ENCODE measurements at regions not wholly inside any gene's neighbourhood (a gene's known extent, or its start where the extent isn't known, plus 50 kb on each side); places are given as distances from the start of the nearest gene placed in this dataset.

DNA sequence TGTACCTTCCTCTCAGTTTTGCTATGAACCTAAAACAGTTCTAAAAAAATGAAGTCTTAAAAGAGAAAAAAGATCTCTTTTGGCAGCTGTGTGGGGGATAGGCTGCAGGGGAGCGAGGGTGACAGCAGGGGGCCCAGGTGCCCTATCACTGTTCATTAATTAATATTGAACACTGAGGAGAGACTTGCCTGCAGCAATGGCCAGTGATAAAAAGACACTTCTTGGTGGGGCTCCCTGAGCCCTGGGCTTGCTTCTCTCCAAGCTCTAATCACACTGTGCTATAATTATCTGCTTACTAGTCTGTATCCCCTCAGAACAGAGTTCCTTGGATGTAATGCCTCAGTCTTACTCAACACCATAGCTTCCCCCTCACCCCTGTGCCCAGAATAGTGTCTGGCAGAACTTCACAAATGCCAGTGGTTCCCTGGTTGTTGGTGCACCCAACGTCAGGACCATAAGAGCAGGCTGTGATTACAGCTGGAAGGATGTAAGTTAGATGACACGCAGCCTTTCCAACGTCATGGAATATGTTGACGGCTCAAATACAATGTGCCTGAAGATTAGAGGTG is 52.0 kb upstream of the IRX6 start:
- no peak for DNase-seq (ENCODE audit: low read depth)

DNA sequence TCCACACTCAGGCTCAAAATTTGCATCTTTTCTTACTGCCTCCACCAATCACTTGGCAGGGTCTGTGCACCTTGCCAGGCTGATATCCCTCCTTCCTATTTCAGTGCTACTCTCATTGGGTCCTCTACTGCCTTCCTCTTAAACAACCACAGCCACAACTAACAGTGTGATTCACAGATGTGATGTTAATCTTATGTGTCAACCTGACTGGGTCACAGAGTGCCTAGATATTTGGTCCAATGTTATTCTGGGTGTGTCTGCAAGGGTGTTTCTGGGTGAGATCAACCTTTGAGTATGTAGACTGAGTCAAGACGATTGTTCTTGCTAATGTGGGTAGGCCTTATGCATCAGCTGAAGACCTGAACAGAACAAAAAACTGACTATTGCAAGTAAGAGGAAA is 51.3 kb upstream of the IRX6 start:
- no peak for DNase-seq (ENCODE audit: low read depth)

DNA sequence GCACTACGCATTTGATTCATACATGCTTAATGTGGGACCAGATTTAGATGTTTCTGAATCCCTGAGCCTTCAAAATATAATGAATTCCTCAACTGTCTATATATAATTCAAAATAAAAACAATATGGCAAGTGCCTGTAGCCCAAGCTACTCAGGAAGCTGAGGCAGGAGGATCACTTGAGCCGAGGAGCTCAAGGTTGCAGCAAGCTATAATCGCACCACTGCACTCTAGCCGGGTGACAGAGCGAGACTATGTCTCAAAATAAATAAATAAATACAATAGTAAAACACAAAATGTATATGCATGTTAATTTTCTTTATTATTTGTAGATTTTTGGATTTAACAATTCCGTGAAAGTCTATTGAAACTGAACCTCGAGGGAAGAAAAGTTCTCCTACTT is 50.6 kb upstream of the IRX6 start:
- DNase-seq (ENCODE audit: low read depth): no peak

DNA sequence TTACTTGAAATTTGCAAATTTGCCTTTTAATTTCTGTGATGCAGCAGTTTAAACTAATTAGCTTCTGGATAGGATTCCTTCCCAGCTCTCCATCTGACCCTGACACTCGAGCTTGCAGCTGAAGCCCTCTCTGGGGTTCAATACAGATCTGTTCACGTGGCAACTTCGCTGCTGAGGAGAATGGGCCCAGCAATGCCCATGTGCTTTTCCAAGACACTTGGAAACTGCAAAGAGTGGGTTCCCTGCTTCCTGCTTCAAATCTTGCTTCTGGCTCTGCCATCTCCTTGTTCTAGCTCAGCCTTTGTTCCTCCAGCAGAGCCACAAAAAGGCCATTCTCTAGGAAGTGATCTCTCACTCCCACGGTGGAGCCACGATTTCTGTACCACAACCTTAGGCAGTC is 50.0 kb upstream of the IRX6 start:
- no peak for DNase-seq (ENCODE audit: low read depth)

Measured in activated T-helper 1 cell treated with Interleukin-2 at 50 U/mL for 16 hours (primary cell).